HCT116 (cell line): ENCODE measurements at regions not wholly inside any gene's neighbourhood (a gene's known extent, or its start where the extent isn't known, plus 50 kb on each side); places are given as distances from the start of the nearest gene placed in this dataset.
"Not testable (repeated sequence)": the region's sequence is repeated elsewhere in the genome, so short reads cannot be mapped to it uniquely, and the experiment has no call there.

Experiments used
- EZH2 ChIP-seq: fragments of 200-600 bp; sonication (generic); IDR thresholded peaks from 2 replicates; pipeline ENCODE4 v1.6.1; 2017; ENCODE audit warnings: antibody characterized with exemption, mixed run types
- EZH2phosphoT487 ChIP-seq: fragments of 200-600 bp; IDR thresholded peaks from 2 replicates; pipeline ENCODE4 v1.6.1; 2018; ENCODE audit warnings: antibody characterized with exemption, borderline replicate concordance
- FOSL1 ChIP-seq: IDR thresholded peaks from 2 replicates; pipeline ENCODE4 v1.6.1; 2012; ENCODE audit warnings: low read depth
- JUND ChIP-seq: IDR thresholded peaks from 2 replicates; pipeline ENCODE4 v1.6.1; 2012
- POLR2A ChIP-seq: IDR thresholded peaks from 2 replicates; pipeline ENCODE4 v1.7.0; 2011; ENCODE audit warnings: borderline replicate concordance; ENCODE audit not compliant: insufficient read depth, insufficient read length; ENCODE audit errors: extremely low read depth
- POLR2AphosphoS5 ChIP-seq: IDR thresholded peaks from 2 replicates; pipeline ENCODE4 v1.6.1; 2011; ENCODE audit warnings: mild to moderate bottlenecking, low read depth, low read length, moderate library complexity
- SIN3A ChIP-seq: IDR thresholded peaks from 2 replicates; pipeline ENCODE4 v1.6.1; 2012; ENCODE audit warnings: low read depth
- TCF7L2 ChIP-seq: IDR thresholded peaks from 2 replicates; pipeline ENCODE4 v1.7.0; 2011; ENCODE audit warnings: borderline replicate concordance, inconsistent platforms; ENCODE audit not compliant: insufficient read depth, insufficient read length; ENCODE audit errors: extremely low read depth
- YY1 ChIP-seq: IDR thresholded peaks from 2 replicates; pipeline ENCODE4 v1.6.1; 2011; ENCODE audit warnings: low read length, low read depth, moderate library complexity, mild to moderate bottlenecking; ENCODE audit not compliant: insufficient replicate concordance; ENCODE audit errors: extremely low read depth
- ZNF274 ChIP-seq: fragments of 200-500 bp; sonication (Bioruptor generic); IDR thresholded peaks from 2 replicates; pipeline ENCODE4 v1.6.1; 2014; ENCODE audit warnings: mild to moderate bottlenecking, low read depth, low read length, inconsistent platforms
- TF ChIP-seq, protein P1 (sequence below), 3 experiments: fragments of 200-600 bp in 1 of 3; sonication (generic) in 1 of 3; IDR thresholded peaks in 2 of 3; conservative IDR thresholded peaks in 1 of 3; 2 replicates each; pipeline ENCODE4 v1.5.1; 2012 to 2017; ENCODE audit warnings: low read depth in 2 of 3, low read length in 2 of 3, antibody characterized with exemption in 1 of 3, borderline replicate concordance in 1 of 3, control low read depth in 1 of 3, mild to moderate bottlenecking in 1 of 3, mixed read lengths in 1 of 3, mixed run types in 1 of 3, moderate library complexity in 1 of 3; ENCODE audit not compliant: insufficient read depth in 1 of 3
- TF ChIP-seq, protein P2 (sequence below): IDR thresholded peaks from 2 replicates; pipeline ENCODE4 v1.6.1; 2012
- TF ChIP-seq, protein P3 (sequence below): IDR thresholded peaks from 2 replicates; pipeline ENCODE4 v1.6.1; 2012
- TF ChIP-seq, protein P4 (sequence below): IDR thresholded peaks from 2 replicates; pipeline ENCODE4 v1.6.1; 2012; ENCODE audit warnings: low read depth

DNA sequence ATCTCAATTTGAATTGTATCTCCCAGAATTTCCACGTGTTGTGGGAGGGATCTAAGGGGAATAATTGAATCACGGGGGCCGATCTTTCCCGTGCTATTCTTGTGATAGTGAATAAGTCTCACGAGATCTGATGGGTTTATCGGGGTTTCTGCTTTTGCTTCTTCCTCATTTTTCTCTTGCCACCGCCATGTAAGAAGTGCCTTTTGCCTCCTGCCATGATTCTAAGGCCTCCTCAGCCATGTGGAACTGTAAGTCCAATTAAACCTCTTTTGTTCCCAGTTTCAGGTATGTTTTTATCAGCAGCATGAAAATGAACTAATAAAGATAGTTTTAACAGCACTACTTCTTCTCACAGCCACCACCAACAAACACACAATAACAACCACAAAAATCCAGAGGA, 140.0 kb upstream of the ABI3BP start:
- TF ChIP-seq, protein P1, sequence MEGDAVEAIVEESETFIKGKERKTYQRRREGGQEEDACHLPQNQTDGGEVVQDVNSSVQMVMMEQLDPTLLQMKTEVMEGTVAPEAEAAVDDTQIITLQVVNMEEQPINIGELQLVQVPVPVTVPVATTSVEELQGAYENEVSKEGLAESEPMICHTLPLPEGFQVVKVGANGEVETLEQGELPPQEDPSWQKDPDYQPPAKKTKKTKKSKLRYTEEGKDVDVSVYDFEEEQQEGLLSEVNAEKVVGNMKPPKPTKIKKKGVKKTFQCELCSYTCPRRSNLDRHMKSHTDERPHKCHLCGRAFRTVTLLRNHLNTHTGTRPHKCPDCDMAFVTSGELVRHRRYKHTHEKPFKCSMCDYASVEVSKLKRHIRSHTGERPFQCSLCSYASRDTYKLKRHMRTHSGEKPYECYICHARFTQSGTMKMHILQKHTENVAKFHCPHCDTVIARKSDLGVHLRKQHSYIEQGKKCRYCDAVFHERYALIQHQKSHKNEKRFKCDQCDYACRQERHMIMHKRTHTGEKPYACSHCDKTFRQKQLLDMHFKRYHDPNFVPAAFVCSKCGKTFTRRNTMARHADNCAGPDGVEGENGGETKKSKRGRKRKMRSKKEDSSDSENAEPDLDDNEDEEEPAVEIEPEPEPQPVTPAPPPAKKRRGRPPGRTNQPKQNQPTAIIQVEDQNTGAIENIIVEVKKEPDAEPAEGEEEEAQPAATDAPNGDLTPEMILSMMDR (IDR thresholded peaks at IDR 0.05 in 2 of 3, conservative IDR thresholded peaks at IDR 0.05 in 1 of 3; ENCODE audit: borderline replicate concordance in 1 of 3, insufficient read depth in 1 of 3, low read depth in 2 of 3, low read length in 2 of 3) = not testable (repeated sequence)
- not testable (repeated sequence) for TF ChIP-seq EZH2phosphoT487, TCF7L2, YY1, JUND, FOSL1, POLR2A, SIN3A, EZH2, ZNF274, POLR2AphosphoS5
- TF ChIP-seq, protein P2, sequence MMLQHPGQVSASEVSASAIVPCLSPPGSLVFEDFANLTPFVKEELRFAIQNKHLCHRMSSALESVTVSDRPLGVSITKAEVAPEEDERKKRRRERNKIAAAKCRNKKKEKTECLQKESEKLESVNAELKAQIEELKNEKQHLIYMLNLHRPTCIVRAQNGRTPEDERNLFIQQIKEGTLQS = not testable (repeated sequence)
- TF ChIP-seq, protein P3, sequence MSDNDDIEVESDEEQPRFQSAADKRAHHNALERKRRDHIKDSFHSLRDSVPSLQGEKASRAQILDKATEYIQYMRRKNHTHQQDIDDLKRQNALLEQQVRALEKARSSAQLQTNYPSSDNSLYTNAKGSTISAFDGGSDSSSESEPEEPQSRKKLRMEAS = not testable (repeated sequence)
- TF ChIP-seq, protein P4, sequence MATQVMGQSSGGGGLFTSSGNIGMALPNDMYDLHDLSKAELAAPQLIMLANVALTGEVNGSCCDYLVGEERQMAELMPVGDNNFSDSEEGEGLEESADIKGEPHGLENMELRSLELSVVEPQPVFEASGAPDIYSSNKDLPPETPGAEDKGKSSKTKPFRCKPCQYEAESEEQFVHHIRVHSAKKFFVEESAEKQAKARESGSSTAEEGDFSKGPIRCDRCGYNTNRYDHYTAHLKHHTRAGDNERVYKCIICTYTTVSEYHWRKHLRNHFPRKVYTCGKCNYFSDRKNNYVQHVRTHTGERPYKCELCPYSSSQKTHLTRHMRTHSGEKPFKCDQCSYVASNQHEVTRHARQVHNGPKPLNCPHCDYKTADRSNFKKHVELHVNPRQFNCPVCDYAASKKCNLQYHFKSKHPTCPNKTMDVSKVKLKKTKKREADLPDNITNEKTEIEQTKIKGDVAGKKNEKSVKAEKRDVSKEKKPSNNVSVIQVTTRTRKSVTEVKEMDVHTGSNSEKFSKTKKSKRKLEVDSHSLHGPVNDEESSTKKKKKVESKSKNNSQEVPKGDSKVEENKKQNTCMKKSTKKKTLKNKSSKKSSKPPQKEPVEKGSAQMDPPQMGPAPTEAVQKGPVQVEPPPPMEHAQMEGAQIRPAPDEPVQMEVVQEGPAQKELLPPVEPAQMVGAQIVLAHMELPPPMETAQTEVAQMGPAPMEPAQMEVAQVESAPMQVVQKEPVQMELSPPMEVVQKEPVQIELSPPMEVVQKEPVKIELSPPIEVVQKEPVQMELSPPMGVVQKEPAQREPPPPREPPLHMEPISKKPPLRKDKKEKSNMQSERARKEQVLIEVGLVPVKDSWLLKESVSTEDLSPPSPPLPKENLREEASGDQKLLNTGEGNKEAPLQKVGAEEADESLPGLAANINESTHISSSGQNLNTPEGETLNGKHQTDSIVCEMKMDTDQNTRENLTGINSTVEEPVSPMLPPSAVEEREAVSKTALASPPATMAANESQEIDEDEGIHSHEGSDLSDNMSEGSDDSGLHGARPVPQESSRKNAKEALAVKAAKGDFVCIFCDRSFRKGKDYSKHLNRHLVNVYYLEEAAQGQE = not testable (repeated sequence)
